ENCODE measurements at regions not wholly inside any gene's neighbourhood (a gene's known extent, or its start where the extent isn't known, plus 50 kb on each side); places are given as distances from the start of the nearest gene placed in this dataset.

- no peak for DNase-seq (ENCODE audit: low read depth in 2 of 2)
These were observed 1152.3 kb upstream of the GJE1 start for GRCh38 chr6:140980265-140980887.

- no peak for DNase-seq (ENCODE audit: low read depth in 2 of 2)
These were observed 1153.1 kb upstream of the GJE1 start for GRCh38 chr6:140979642-140980091.

- no peak for DNase-seq (ENCODE audit: low read depth in 2 of 2)
These were observed 1155.3 kb upstream of the GJE1 start for GRCh38 chr6:140977403-140977802.

GRCh38 chr6:140976806-140977205 is 1155.9 kb upstream of the GJE1 start:
- DNase-seq (ENCODE audit: low read depth in 2 of 2): no peak

GRCh38 chr6:140970485-140970884 is 1162.2 kb upstream of the GJE1 start:
- DNase-seq (ENCODE audit: low read depth in 2 of 2): no peak

GRCh38 chr6:140968062-140968461 is 1164.7 kb upstream of the GJE1 start:
- DNase-seq (ENCODE audit: low read depth in 2 of 2): no peak

- no peak for DNase-seq (ENCODE audit: low read depth in 2 of 2)
These were observed 1166.0 kb upstream of the GJE1 start for GRCh38 chr6:140966676-140967075.

GRCh38 chr6:140960566-140960965 is 1172.2 kb upstream of the GJE1 start:
- no peak for DNase-seq (ENCODE audit: low read depth in 2 of 2)

- DNase-seq (ENCODE audit: low read depth in 2 of 2): no peak
These were observed 1175.3 kb upstream of the GJE1 start for GRCh38 chr6:140957386-140957785.

- DNase-seq (ENCODE audit: low read depth in 2 of 2): no peak
These were observed 1176.0 kb upstream of the GJE1 start for GRCh38 chr6:140956571-140957369.

- no peak for DNase-seq (ENCODE audit: low read depth in 2 of 2)
These were observed 1192.3 kb upstream of the GJE1 start for GRCh38 chr6:140940251-140940925.

- DNase-seq (ENCODE audit: low read depth in 2 of 2): no peak
These were observed 1199.8 kb upstream of the GJE1 start for GRCh38 chr6:140932909-140933308.

GRCh38 chr6:140931581-140931980 is 1201.1 kb upstream of the GJE1 start:
- no peak for DNase-seq (ENCODE audit: low read depth in 2 of 2)

GRCh38 chr6:140929121-140929520 is 1203.6 kb upstream of the GJE1 start:
- no peak for DNase-seq (ENCODE audit: low read depth in 2 of 2)

GRCh38 chr6:140923048-140923447 is 1209.7 kb upstream of the GJE1 start:
- DNase-seq (ENCODE audit: low read depth in 2 of 2): no peak

GRCh38 chr6:140921366-140922226 is 1211.1 kb upstream of the GJE1 start:
- no peak for DNase-seq (ENCODE audit: low read depth in 2 of 2)

- no peak for DNase-seq (ENCODE audit: low read depth in 2 of 2)
These were observed 1214.8 kb upstream of the GJE1 start for GRCh38 chr6:140917911-140918310.

GRCh38 chr6:140915551-140915950 is 1217.2 kb upstream of the GJE1 start:
- no peak for DNase-seq (ENCODE audit: low read depth in 2 of 2)

GRCh38 chr6:140915103-140915502 is 1217.6 kb upstream of the GJE1 start:
- DNase-seq (ENCODE audit: low read depth in 2 of 2): no peak

GRCh38 chr6:140912686-140913085 is 1220.0 kb upstream of the GJE1 start:
- no peak for DNase-seq (ENCODE audit: low read depth in 2 of 2)

GRCh38 chr6:140909625-140910024 is 1223.1 kb upstream of the GJE1 start:
- DNase-seq (ENCODE audit: low read depth in 2 of 2): no peak

GRCh38 chr6:140909156-140909555 is 1223.6 kb upstream of the GJE1 start:
- DNase-seq (ENCODE audit: low read depth in 2 of 2): no peak
